GM12872 (cell line): ENCODE measurements at regions not wholly inside any gene's neighbourhood (a gene's known extent, or its start where the extent isn't known, plus 50 kb on each side); places are given as distances from the start of the nearest gene placed in this dataset.

Experiments
- CTCF ChIP-seq: IDR thresholded peaks from 3 replicates; pipeline ENCODE4 v1.5.1; 2011; ENCODE audit warnings: low read depth, mild to moderate bottlenecking, low read length, moderate library complexity; ENCODE audit not compliant: insufficient read depth

GRCh38 chr20:1788044-1788443 is 107.2 kb upstream of the SIRPA start:
- no peak for TF ChIP-seq CTCF

GRCh38 chr20:1786486-1786885 is 108.7 kb upstream of the SIRPA start:
- TF ChIP-seq CTCF: no peak

GRCh38 chr20:1784586-1784985 is 110.6 kb upstream of the SIRPA start:
- TF ChIP-seq CTCF: no peak

- TF ChIP-seq CTCF: no peak
Measured at GRCh38 chr20:1783245-1783644, 112.0 kb upstream of the SIRPA start.

- no peak for TF ChIP-seq CTCF
Measured at GRCh38 chr20:1782181-1782580, 113.0 kb upstream of the SIRPA start.

- no peak for TF ChIP-seq CTCF
Measured at GRCh38 chr20:1779567-1779966, 115.6 kb upstream of the SIRPA start.

- TF ChIP-seq CTCF: no peak
Measured at GRCh38 chr20:1778338-1778737, 116.9 kb upstream of the SIRPA start.

GRCh38 chr20:1777476-1777820 is 117.8 kb upstream of the SIRPA start:
- TF ChIP-seq CTCF: no peak
